Amniotic stem cell (primary cell): ENCODE measurements at regions not wholly inside any gene's neighbourhood (a gene's known extent, or its start where the extent isn't known, plus 50 kb on each side); places are given as distances from the start of the nearest gene placed in this dataset.
"Not testable (repeated sequence)": the region's sequence is repeated elsewhere in the genome, so short reads cannot be mapped to it uniquely, and the experiment has no call there.

Experiments used
- DNase-seq: peaks from one replicate; lab custom pipeline; 2025; lab: John Stamatoyannopoulos, UW

- no peak for DNase-seq
Observed at GRCh38 chr12:5262450-5262849, 169.5 kb upstream of the NTF3 start.

GRCh38 chr12:5262885-5263284 lies 169.0 kb upstream of the NTF3 start:
- DNase-seq, result no peak

- DNase-seq, result no peak
Observed at GRCh38 chr12:5264006-5264405, 167.9 kb upstream of the NTF3 start.

GRCh38 chr12:5267603-5268423 lies 164.1 kb upstream of the NTF3 start:
- DNase-seq, result no peak

- no peak for DNase-seq
Observed at GRCh38 chr12:5268424-5269210, 163.3 kb upstream of the NTF3 start.

- DNase-seq, result no peak
Observed at GRCh38 chr12:5269846-5270245, 162.1 kb upstream of the NTF3 start.

GRCh38 chr12:5272018-5272785 lies 159.7 kb upstream of the NTF3 start:
- no peak for DNase-seq

GRCh38 chr12:5273709-5274108 lies 158.2 kb upstream of the NTF3 start:
- no peak for DNase-seq

- no peak for DNase-seq
Observed at GRCh38 chr12:5276327-5276880, 155.5 kb upstream of the NTF3 start.

GRCh38 chr12:5280086-5280485 lies 151.8 kb upstream of the NTF3 start:
- DNase-seq, result no peak

GRCh38 chr12:5290368-5290767 lies 141.5 kb upstream of the NTF3 start:
- not testable (repeated sequence) for DNase-seq

GRCh38 chr12:5292651-5293050 lies 139.3 kb upstream of the NTF3 start:
- DNase-seq, result no peak

- no peak for DNase-seq
Observed at GRCh38 chr12:5293773-5294172, 138.1 kb upstream of the NTF3 start.

- DNase-seq, result no peak
Observed at GRCh38 chr12:5294274-5295070, 137.4 kb upstream of the NTF3 start.

GRCh38 chr12:5295151-5295550 lies 136.8 kb upstream of the NTF3 start:
- DNase-seq, result no peak

- DNase-seq, result no peak
Observed at GRCh38 chr12:5295996-5296395, 135.9 kb upstream of the NTF3 start.

GRCh38 chr12:5301539-5301938 lies 130.4 kb upstream of the NTF3 start:
- DNase-seq, result no peak

GRCh38 chr12:5305425-5305824 lies 126.5 kb upstream of the NTF3 start:
- DNase-seq, result no peak

GRCh38 chr12:5305886-5306545 lies 125.9 kb upstream of the NTF3 start:
- no peak for DNase-seq

- DNase-seq, result no peak
Observed at GRCh38 chr12:5307065-5307464, 124.8 kb upstream of the NTF3 start.

GRCh38 chr12:5308216-5308615 lies 123.7 kb upstream of the NTF3 start:
- no peak for DNase-seq
